Keratinocyte (primary cell): ENCODE measurements at regions not wholly inside any gene's neighbourhood (a gene's known extent, or its start where the extent isn't known, plus 50 kb on each side); places are given as distances from the start of the nearest gene placed in this dataset.

Source experiments
- DNase-seq: peaks from one replicate; pipeline ENCODE4 v3.0.0-alpha.2; 2011; ENCODE audit warnings: low read depth, missing footprints, low spot score
- FAIRE-seq: peaks from 2 replicates; lab custom pipeline; 2011; peaks lifted over from hg19 to GRCh38; lab: Jason Lieb, UNC
- H2AFZ ChIP-seq: 2 replicates; pipeline ENCODE4 v1.6.0; 2012; ENCODE audit warnings: low read length, control low read depth, inconsistent platforms; ENCODE audit not compliant: control insufficient read depth
- H3K27ac ChIP-seq: 2 replicates; pipeline ENCODE4 v1.5.1; 2011; ENCODE audit warnings: low read length; ENCODE audit not compliant: control insufficient read depth, insufficient read depth
- H3K27me3 ChIP-seq: 3 replicates; pipeline ENCODE4 v1.6.0; 2011; ENCODE audit warnings: low read length; ENCODE audit not compliant: control insufficient read depth, insufficient read depth; ENCODE audit errors: extremely low read depth
- H3K36me3 ChIP-seq, 2 experiments: 2 replicates in 1 of 2; 3 replicates in 1 of 2; pipeline ENCODE4 v1.5.1; 2011; ENCODE audit warnings: low read length in 2 of 2, mild to moderate bottlenecking in 1 of 2; ENCODE audit not compliant: control insufficient read depth in 2 of 2, insufficient read depth in 2 of 2; ENCODE audit errors: extremely low read depth in 1 of 2
- H3K4me1 ChIP-seq: 3 replicates; pipeline ENCODE4 v1.5.1; 2011; ENCODE audit warnings: low read length; ENCODE audit not compliant: control insufficient read depth, insufficient read depth; ENCODE audit errors: extremely low read depth
- H3K4me2 ChIP-seq: 3 replicates; pipeline ENCODE4 v1.6.0; 2011; ENCODE audit warnings: low read depth, low read length; ENCODE audit not compliant: control insufficient read depth, insufficient read depth; ENCODE audit errors: extremely low read depth
- H3K4me3 ChIP-seq, 3 experiments: fragments of 200-600 bp in 1 of 3; sonication (generic) in 1 of 3; 2 replicates in 2 of 3; 3 replicates in 1 of 3; pipeline ENCODE4 v1.5.1; 2011 to 2016; ENCODE audit warnings: low read length in 3 of 3, mild to moderate bottlenecking in 3 of 3, control low read depth in 2 of 3, inconsistent platforms in 1 of 3, low read depth in 1 of 3, mixed read lengths in 1 of 3, mixed run types in 1 of 3, moderate library complexity in 1 of 3; ENCODE audit not compliant: control insufficient read depth in 2 of 3, insufficient read depth in 2 of 3; ENCODE audit errors: extremely low read depth in 1 of 3
- H3K79me2 ChIP-seq: 2 replicates; pipeline ENCODE4 v1.6.0; 2012; ENCODE audit warnings: low read length; ENCODE audit not compliant: control insufficient read depth, insufficient read depth
- H3K9ac ChIP-seq: 3 replicates; pipeline ENCODE4 v1.6.0; 2011; ENCODE audit warnings: low read length; ENCODE audit not compliant: control insufficient read depth, insufficient read depth; ENCODE audit errors: extremely low read depth
- H3K9me1 ChIP-seq: 3 replicates; pipeline ENCODE4 v1.6.0; 2011; ENCODE audit warnings: low read length; ENCODE audit not compliant: control insufficient read depth, insufficient read depth; ENCODE audit errors: extremely low read depth
- H3K9me3 ChIP-seq: 2 replicates; pipeline ENCODE4 v1.5.1; 2012; ENCODE audit warnings: low read depth, low read length; ENCODE audit not compliant: control insufficient read depth
- H4K20me1 ChIP-seq: 3 replicates; pipeline ENCODE4 v1.6.0; 2011; ENCODE audit warnings: low read length; ENCODE audit not compliant: control insufficient read depth, insufficient read depth; ENCODE audit errors: extremely low read depth
- CTCF ChIP-seq, 3 experiments: IDR thresholded peaks in 1 of 3; conservative IDR thresholded peaks in 1 of 3; optimal IDR thresholded peaks in 1 of 3; 2 replicates in 2 of 3; 3 replicates in 1 of 3; pipeline versions ENCODE3 to v1.5.1; 2011; ENCODE audit warnings: low read length in 3 of 3, mild to moderate bottlenecking in 3 of 3, moderate library complexity in 2 of 3, control low read depth in 1 of 3, inconsistent platforms in 1 of 3; ENCODE audit not compliant: insufficient read depth in 2 of 3; ENCODE audit errors: extremely low read depth in 1 of 3
- EZH2 ChIP-seq: IDR thresholded peaks from one replicate; pipeline ENCODE4 v1.6.1; 2012; ENCODE audit warnings: inconsistent platforms, mild to moderate bottlenecking, low read length, moderate library complexity
- dilution Hi-C: fragments of 300-500 bp; cut with MboI; formaldehyde crosslinking; loops from one replicate; pipeline ENCODE4 v1.7.0; 2020; ENCODE audit warnings: low sequenced_read_pairs; ENCODE audit not compliant: extremely low pct_ligation_motif_present

GRCh38 chr13:89567025-89567424 lies 1780.5 kb upstream of the MIR17HG start:
- Histone ChIP-seq H3K9me3 (no peaks in the 10 kb centered on the region), H3K79me2 (no peaks in the 10 kb centered on the region), H3K27me3 (no peaks in the 10 kb centered on the region), H3K4me1 (no peaks in the 10 kb centered on the region), H2AFZ (no peak overlapping the region), H3K9me1 (no peaks in the 10 kb centered on the region), H3K4me2 (no peak overlapping the region), H3K36me3 (no peaks in the 10 kb centered on the region), H3K4me3 (no peak overlapping the region), H4K20me1 (no peaks in the 10 kb centered on the region), H3K27ac (no peak overlapping the region), H3K9ac (no peak overlapping the region)
- no peak for DNase-seq
- TF ChIP-seq CTCF (optimal IDR thresholded peaks at IDR 0.05 in 1 of 3, IDR thresholded peaks at IDR 0.05 in 1 of 3, conservative IDR thresholded peaks at IDR 0.05 in 1 of 3; ENCODE audit: extremely low read depth in 1 of 3, insufficient read depth in 2 of 3, low read length in 3 of 3) (no peak), EZH2 (no peak)
- dilution Hi-C loops = no loop called here
- FAIRE-seq = no peak

- Histone ChIP-seq H3K27ac (no peak overlapping the region), H3K4me1 (no peaks in the 10 kb centered on the region), H4K20me1 (no peaks in the 10 kb centered on the region), H3K4me3 (no peak overlapping the region), H3K4me2 (no peak overlapping the region), H2AFZ (no peak overlapping the region), H3K27me3 (no peaks in the 10 kb centered on the region), H3K36me3 (no peaks in the 10 kb centered on the region), H3K9me3 (no peaks in the 10 kb centered on the region), H3K9ac (no peak overlapping the region), H3K79me2 (no peaks in the 10 kb centered on the region), H3K9me1 (no peaks in the 10 kb centered on the region)
- no peak for DNase-seq
- FAIRE-seq = no peak
- dilution Hi-C loops = no loop called here
- TF ChIP-seq CTCF (optimal IDR thresholded peaks at IDR 0.05 in 1 of 3, IDR thresholded peaks at IDR 0.05 in 1 of 3, conservative IDR thresholded peaks at IDR 0.05 in 1 of 3; ENCODE audit: extremely low read depth in 1 of 3, insufficient read depth in 2 of 3, low read length in 3 of 3) (no peak), EZH2 (no peak)
Observed at GRCh38 chr13:89568276-89568675, 1779.2 kb upstream of the MIR17HG start.
